GM18858 (cell line): ENCODE measurements at regions not wholly inside any gene's neighbourhood (a gene's known extent, or its start where the extent isn't known, plus 50 kb on each side); places are given as distances from the start of the nearest gene placed in this dataset.

ENCODE experiments used
- ATAC-seq: cut with Tn5 transposase; IDR thresholded peaks from one replicate; pipeline ENCODE4 v1.9.1; 2021; ENCODE audit not compliant: unreplicated experiment

DNA sequence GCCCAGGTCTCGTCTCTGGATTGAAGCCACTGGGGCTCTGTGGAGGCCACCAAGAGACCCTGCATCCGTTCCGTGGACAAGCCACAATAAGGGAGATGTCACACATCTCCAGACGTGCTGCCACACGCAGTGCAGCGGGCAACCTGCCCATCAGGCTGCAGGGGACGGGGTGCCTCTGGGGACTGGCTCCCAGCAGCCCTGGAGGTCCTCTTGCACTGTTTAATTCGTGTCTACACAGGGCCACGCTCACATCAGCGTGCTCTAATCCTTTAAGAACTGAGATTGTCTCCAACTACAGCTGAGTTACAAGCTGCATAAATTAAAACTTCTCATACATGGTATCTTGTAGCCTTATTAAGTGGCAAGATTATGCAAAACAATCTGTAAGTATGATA lies 1232.2 kb downstream of the BRD1 start:
- ATAC-seq: no peak

GRCh38 chr22:48594757-48595510 lies 1232.7 kb downstream of the BRD1 start:
- no peak for ATAC-seq

- ATAC-seq: no peak
These were observed 1233.5 kb downstream of the BRD1 start for GRCh38 chr22:48594016-48594756.

DNA sequence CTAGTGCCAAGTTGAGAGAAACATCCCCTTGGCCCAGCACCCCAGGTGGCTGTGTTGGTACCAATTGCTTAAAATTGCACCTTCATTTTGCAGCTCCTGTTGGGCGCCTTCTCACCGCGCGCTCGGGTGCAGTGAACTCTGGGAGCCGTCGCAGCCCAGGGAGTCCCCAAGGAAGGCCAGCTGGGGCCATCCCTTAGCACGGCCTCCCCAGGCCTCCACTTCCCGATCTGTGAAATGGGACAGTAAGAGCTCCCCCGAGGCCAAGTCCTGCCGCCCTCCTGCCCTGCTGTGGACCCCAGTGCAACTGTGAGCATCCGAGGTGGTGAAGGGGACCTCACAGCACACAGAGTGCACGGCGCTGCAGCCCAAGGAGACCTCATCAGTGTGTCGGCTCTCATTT lies 1234.1 kb downstream of the BRD1 start:
- ATAC-seq: no peak

GRCh38 chr22:48592931-48593330 lies 1234.7 kb downstream of the BRD1 start:
- no peak for ATAC-seq

- ATAC-seq: no peak
These were observed 1235.2 kb downstream of the BRD1 start for GRCh38 chr22:48592488-48592887.

GRCh38 chr22:48592066-48592345 lies 1235.7 kb downstream of the BRD1 start:
- ATAC-seq: no peak

DNA sequence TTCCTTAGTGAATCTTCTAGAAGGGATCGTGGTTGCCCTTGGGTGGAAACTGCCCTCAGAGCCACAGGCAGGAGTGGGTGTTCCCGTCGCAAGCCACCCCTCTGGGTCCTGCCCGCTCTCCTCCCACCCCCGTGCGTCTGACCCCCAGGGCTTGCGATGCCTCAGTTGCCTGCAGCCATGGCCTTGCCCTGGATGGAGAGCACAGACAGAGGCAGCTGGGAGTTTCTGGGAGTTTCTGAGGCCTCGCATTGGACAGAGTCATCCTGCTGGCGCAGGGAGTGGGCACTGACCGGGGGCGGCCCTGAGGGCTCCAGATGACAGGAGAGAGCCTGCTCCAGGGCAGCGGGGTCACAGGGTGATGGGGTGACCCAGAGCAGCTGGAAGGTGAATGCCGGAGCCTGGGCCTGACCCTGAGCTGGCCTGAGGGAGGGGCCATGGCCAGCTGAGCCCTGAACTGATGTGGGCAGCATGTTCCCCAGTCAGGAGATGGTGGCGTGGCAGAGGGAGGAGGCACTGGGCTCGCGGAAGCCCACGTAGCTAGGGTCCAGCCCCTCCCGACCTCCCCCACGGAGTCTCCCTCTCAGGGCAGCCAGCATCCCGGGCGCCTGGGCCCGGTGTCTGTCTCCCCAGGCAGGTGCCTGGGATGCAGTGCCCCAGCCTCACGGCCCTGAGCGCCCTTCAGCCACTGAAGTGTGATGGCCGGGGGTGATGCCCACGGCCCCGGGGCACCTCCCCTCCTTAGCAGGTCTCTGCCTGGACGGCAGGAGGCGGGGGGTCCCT lies 1236.2 kb downstream of the BRD1 start:
- ATAC-seq: no peak

- no peak for ATAC-seq
These were observed 1237.8 kb downstream of the BRD1 start for GRCh38 chr22:48589901-48590300.

GRCh38 chr22:48588878-48589450 lies 1238.7 kb downstream of the BRD1 start:
- ATAC-seq: no peak

GRCh38 chr22:48588151-48588877 lies 1239.4 kb downstream of the BRD1 start:
- ATAC-seq: no peak

- ATAC-seq: no peak
These were observed 1240.3 kb downstream of the BRD1 start for GRCh38 chr22:48587236-48587865.

DNA sequence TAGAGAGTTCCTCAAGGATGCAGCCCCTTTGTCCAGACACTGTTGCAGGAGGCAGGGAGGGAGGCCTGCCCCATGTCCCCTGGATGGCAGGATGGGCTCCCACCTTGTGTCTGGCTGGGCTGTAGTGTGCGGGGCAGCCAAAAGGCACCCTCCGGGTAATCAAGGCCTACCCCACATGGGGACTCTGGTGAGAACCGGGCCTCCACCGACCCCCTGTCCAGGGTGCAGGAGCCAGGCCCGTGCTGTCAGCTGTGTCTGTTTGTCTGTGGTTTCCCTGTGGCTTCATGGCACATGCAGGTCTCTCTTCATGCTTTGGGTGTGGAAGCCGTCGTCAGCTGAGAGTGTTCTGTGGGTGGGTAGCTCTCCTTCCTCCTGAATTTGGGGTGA lies 1240.9 kb downstream of the BRD1 start:
- ATAC-seq: no peak

GRCh38 chr22:48585916-48586798 lies 1241.5 kb downstream of the BRD1 start:
- ATAC-seq: no peak

- no peak for ATAC-seq
These were observed 1243.5 kb downstream of the BRD1 start for GRCh38 chr22:48584170-48584569.

DNA sequence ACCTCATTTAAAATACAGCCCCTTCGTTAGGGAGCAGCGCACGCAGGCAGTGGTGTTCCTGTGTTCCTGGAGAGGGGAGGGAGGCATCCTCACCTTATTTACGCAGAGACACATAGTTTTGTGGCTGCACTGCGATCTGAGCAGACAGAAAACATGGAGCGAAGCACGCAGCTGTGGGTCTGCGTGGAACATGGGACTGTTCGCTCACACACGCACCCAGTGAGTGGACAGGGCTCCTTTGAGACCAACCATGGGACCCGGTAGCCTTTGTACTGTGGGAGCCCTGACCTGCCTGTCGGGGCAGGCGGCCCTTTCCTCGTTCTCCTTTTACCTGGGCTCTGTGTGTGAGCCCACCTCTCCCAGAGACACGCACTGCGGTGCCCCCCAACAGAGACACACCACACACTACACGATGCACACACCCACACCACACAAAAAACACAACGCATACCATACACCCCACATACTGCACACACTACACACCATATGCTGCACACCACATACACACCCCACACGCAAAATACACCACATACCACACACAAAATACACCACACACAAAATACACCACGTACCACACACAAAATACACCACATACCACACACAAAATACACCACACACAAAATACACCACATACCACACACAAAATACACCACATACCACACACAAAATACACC lies 1245.7 kb downstream of the BRD1 start:
- ATAC-seq: no peak

- ATAC-seq: no peak
These were observed 1246.4 kb downstream of the BRD1 start for GRCh38 chr22:48581205-48581766.

DNA sequence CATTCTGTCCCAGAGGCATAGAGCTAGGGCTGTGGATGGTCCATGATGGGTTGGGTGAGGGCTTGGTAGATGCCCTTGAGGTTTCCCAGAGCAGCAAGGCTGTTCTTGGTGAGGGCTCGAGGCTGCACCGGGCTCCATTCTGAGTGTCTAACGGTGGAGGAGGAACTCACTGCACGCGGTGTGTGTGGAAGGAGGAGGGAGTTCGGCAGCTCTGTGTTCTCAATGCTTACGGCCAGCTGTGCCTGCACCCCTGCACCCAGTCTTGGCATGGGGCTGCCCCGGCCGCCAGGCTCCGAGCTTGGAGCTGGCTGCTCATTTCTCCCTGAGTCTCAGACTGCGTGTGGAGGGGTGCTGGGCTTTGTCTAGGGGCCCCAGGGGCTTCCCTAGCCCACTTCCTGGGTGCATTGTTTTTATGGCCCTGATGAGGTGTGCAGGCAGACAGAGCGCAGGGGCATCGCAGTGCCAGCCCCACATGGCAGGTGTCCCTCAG lies 1247.1 kb downstream of the BRD1 start:
- ATAC-seq: no peak

DNA sequence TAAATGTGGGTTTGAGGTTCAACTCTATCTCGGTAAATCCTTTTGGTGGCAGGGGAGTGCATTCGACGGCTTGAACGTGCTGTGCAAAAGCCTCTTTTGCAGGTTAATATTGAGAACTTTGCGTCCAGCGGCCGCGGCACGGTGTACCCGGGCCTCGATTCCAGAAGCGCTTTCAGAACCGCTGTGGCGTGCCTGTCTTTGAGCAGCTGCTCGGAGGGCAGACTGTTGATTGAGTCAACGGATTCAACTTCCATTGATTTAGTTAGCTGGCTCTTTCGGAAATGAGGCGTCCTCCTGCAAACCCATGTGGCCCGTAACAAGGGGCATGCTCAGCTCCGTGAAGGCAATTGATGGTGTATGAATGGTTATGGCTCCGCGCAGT lies 1247.8 kb downstream of the BRD1 start:
- ATAC-seq: no peak
